Stimulated activated CD4-positive, alpha-beta T cell treated with anti-CD3 and anti-CD28 coated beads, TNF-alpha, amount 100 ng/mL, for 4 hours (primary cell): ENCODE measurements at regions not wholly inside any gene's neighbourhood (a gene's known extent, or its start where the extent isn't known, plus 50 kb on each side); places are given as distances from the start of the nearest gene placed in this dataset.
"Not testable (repeated sequence)": the region's sequence is repeated elsewhere in the genome, so short reads cannot be mapped to it uniquely, and the experiment has no call there.

Experiments used
- DNase-seq, 3 experiments: peaks; one replicate each; pipeline ENCODE4 v3.0.0-alpha.2; 2020; ENCODE audit warnings: low read depth in 3 of 3

DNA sequence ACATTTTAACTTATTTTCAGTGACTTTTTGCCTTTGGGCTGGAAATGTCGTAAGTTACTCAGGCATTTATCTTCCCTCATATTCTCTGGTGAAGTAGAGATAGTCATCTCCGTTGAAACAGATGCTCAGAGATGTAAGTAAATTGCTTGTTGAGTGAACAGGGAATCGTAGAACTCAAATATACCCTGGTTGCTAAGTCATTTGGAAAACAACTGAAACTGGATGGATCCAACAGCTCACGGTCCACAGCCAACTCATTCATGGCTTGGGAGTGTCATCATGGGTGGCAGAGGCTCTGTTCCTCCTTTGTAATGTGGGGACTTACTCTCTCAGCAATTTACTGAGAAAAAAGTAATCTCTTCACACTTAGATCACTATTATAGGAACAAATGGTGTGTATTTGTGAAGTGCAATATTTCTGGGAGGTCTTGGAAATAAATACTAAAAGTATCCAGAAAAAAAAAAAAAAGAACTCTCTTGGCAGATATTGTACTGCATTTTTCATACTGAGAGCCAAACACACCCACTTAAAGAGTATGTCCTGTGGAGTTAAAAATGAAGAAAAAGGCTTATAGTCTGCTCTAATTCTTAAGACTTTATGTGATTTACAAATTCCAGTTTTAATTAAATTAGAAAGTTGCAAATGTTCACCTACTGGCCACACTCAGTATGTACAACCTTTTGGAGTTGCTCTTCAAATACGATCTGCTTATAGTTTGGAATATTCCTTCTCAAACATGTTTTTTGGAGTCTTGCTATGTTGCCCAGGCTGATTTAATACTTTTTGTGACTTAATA, 107.4 kb downstream of the LEPR start:
- DNase-seq, result no peak

DNA sequence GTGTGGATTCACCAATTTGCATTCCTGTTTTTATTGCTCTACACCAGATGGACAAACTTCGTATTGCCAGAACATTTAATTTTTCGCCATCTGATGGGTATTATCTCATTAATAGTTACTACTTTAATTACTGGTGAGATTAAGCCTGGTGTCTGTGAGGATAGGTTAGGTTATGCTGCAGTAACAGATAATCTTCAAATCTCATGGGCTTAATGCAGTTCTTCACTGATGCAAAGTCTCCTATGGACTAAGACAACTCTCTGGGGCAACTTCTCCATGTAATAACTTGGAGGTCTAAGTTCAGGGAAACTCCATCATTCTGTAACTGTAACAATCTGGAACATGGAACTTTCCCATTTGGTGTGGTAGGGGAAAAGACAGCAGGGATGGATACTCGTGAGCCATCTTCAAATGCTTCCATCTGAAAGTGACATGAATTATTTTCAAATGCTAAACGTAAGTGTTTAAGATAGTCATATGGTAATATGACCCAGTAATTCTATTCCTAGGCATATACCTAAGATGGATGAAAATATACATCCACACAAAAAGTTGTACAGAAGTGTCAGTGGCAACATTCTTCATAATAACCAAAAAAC, 111.6 kb downstream of the LEPR start:
- no peak for DNase-seq

DNA sequence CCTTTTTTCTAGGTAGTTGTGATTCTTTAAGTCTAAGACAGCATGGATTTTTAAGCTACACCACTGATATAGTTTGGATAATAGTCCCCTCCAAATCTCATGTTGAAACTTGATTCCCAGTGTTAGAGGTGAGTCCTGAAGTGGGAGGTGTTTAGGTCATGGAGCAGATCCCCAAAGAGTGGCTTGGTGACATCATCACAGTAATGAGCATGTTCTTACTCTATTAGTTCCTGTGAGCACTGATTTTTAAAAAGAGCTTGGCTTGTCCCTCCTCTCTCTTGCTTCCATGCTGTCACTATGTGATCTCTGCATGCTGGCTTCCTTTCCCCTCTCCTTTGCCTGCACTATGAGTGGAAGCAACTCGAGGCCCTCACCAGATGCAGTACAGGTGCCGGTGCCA, 115.5 kb downstream of the LEPR start:
- no peak for DNase-seq

DNA sequence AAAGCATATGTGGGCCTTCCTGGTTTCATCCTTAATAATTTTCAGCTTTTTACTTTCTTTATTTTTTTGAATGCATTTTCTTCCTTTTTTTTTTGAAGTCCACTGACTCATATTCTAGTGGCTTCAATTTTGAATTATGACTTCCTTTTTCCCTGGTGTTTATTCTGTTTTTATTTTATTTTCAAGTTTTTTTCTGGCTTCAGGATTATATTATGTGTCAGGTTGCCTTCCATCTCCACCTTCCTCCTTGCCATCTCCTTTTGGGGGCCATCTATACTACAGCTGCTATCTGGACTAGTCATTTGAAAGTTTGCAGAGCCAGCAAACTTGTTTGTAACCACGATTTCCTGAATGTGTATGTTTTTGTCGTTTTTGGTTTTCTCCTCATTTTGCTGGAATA, 117.6 kb downstream of the LEPR start:
- DNase-seq, result no peak

DNA sequence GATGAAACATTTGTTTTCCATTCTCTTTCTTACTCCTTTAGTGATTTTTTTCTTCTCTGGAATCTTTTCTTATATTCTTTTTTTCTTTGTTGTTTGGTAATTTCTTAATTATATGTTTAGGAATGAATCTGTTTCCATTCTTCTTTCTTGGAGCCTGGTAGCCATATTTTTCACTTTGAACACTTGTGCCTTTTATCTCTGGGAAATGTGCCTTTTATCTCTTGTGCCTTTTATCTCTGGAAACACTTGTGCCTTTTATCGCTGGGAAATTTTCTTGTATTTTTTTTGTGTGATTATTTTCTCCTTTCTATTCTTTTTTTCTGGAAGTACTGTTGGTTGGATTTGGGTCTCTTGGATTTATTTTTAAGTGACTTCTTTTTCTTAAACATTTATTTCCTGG, 118.2 kb downstream of the LEPR start:
- no peak for DNase-seq

DNA sequence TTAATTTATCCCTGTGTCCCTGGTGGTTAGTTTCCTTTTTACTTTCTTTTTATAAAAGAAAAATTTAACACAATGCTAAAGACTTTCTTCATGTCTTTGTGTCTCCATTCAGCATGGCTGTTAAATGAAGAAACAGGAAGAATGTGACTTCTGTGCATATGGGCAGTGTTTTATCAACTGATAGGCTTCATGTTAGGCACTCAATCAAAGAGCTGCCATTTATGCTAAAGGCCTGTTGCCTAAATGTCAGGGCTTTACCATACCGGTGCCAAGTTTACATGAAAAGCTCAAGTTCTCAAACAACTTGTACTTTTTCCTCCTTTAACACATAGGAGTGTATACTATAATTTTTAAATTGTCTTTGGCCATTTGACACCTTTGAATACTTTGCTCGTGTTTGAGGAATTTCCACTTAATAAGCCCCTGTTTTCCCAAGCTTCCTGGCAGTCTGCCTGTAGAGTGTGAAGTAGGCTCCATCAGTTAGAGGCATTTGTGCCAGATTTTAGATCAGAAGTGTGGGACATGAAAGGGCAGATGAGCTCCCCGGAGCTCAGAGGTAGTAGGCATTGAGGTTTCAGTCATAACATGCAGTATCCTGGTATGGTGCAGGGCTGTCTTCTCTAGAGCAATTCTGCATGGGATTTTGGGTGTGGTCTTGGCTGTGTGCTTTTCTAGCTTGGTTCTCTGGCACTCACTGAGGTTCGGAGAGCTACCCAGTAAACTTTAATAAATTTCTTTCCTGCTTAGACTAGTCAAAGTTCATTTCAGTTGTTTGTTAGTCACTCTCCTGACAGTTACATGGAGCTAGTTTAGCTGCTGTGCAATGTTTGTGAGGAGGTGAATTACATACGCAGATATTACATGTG, 119.0 kb downstream of the LEPR start:
- no peak for DNase-seq

DNA sequence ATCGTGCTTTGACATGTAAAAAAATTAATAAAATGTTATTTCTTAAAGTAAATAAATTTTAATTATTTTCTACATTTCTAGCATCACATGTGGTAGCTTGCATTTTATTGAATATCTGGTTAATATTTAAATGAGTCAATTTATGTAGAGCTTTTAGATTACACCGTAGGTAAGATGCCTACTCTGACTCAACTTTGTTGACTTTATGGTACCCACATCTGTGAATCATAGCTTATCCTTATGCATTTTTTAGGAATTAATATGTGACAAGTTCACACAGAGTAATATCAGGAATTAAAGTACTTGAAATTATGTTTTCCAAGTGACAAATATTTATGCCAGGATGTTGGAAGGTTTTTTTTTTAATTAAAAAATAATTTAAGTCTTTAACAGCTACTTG, 120.7 kb downstream of the LEPR start:
- no peak for DNase-seq

DNA sequence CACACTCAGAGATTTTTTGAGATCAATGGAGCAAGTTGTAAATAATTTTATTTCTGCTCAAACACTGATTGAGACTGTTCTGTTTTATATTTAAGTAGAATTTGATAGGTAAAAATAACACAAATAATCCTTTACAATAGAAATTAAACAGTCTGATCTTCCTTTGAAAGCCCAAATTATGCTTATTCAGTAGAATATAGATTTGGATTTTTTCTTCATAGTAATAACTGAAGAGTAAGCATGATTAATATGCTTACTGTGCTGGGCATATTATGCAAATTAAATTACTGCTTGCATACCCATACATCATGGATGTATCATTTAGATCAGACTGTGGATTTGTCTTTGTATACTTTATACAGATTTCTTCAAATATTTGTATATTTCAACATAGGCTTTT, 121.4 kb downstream of the LEPR start:
- DNase-seq, result no peak

DNA sequence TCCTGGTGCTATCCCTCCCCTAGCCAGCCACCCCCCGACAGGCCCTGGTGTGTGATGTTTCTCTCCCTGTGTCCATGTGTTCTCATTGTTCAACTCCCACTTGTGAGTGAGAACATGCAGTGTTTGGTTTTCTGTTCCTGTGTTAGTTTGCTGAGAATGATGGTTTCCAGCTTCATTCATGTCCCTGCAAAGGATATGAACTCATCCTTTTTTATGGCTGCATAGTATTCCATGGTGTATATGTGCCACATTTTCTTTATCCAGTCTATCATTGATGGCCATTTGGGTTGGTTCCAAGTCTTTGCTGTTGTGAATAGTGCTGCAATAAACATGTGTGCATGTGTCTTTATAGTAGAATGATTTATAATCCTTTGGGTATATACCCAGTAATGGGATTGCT, 122.1 kb downstream of the LEPR start:
- DNase-seq, result not testable (repeated sequence)

DNA sequence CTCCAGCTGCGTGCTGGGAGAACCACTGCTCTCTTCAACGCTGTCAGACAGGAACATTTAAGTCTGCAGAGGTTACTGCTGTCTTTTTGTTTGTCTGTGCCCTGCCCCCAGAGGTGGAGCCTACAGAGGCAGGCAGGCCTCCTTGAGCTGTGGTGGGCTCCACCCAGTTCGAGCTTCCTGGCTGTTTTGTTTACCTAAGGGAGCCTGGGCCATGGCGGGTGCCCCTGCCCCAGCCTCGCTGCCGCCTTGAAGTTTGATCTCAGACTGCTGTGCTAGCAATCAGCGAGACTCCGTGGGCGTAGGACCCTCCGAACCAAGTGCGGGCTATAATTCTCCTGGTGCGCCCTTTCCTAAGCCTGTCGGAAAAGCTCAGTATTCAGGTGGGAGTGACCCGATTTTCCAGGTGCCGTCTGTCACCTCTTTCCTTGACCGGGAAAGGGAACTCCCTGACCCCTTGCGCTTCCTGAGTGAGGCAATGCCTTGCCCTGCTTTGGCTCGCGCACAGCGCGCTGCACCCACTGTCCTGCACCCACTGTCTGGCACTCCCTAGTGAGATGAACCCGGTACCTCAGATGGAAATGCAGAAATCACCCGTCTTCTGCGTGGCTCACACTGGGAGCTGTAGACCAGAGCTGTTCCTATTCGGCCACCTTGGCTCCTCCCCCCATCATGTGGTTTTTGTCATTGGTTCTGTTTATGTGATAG, 130.0 kb downstream of the LEPR start:
- DNase-seq, result not testable (repeated sequence)

DNA sequence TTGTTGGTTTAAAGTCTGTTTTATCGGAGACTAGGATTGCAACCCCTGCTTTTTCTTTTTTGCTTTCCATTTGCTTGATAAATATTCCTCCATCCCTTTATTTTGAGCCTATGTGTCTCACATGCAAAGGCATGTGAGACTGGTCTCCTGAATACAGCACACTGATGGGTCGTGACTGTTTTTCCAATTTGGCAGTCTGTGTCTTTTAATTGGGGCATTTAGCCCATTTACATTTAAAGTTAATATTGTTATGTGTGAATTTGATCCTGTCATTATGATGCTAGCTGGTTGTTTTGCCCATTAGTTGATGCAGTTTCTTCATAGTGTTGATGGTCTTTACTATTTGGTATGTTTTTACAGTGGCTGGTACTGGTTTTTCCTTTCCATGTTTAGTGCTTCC, 132.0 kb downstream of the LEPR start:
- not testable (repeated sequence) for DNase-seq

DNA sequence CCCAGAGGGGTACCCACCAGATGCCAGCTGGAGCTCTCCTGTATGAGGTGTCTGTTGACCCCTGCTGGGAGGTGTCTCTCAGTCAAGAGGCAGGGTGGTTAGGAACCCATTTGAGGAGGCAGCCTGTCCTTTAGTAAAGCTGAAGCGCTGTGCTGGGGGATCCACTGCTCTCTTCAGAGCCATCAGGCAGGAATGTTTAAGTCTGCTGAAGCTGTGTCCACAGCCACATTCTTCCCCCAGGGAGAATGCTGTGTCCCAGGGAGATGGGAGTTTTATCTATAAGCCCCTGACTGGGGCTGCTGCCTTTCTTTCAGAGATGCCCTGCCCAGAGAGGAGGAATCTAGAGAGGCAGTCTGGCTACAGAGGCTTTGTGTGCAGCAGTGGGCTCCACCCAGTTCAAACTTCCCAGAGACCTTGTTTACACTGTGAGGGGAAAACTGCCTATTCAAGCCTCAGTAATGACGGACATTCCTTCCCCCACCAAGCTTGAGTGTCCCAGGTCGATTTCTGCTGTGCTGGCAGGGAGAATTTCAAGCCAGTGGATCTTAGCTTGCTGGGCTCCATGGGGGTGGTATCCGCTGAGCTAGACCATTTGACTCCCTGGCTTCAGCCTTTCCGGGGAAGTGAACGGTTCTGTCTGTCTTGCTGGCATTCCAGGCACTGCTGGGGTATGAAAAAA, 133.8 kb downstream of the LEPR start:
- not testable (repeated sequence) for DNase-seq

DNA sequence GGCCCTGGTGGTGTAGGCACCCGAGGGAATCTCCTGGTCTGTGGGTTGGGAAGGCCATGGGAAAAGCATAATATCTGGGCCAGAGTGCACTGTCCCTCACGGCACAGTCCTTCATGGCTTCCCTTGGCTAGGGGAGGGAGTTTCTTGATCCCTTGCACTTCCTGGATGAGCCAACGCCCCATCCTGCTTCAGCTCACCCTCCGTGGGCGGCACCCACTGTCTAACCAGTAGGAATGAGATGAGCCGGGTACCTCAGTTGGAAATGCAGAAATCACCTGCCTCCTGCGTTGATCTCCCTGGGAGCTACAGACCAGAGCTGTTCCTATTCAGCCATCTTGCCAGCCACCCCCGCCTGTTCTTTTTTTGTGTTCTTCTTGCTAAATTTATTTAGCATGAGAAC, 134.4 kb downstream of the LEPR start:
- DNase-seq, result no peak

DNA sequence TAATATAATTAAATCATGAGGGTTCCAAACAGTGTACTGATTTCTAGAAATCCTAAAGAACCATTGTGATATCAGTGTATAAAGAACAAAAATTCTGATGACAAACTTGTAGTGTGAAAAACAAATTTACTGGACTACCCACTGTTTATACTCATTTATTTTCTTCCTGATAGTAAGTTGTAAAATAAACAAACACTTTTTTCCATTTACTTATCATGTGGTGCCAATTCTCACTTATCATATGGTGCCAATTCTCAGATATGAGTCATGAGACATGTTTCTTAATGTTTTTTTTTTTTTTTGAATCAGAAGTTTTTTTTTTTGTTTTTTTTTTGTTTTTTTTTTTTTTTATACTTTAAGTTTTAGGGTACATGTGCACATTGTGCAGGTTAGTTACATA, 137.7 kb downstream of the LEPR start:
- DNase-seq, result no peak

DNA sequence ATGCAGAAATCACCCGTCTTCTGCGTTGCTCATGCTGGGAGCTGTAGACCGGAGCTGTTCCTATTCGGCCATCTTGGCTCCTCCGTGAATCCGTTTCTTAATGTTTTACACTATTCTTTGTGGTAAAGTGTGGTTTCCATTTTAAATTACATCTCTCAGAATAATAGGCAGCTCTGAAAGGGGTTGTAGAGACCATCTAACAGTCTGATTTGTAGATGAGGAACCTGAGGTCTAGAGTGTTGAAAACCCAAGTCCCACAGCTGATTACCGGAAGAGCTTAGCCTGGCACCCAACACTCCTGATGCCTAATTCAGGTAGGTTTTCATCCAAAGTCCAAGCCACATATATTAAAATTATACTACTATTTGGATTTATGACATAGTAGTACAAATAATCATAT, 144.0 kb downstream of the LEPR start:
- DNase-seq, result no peak

DNA sequence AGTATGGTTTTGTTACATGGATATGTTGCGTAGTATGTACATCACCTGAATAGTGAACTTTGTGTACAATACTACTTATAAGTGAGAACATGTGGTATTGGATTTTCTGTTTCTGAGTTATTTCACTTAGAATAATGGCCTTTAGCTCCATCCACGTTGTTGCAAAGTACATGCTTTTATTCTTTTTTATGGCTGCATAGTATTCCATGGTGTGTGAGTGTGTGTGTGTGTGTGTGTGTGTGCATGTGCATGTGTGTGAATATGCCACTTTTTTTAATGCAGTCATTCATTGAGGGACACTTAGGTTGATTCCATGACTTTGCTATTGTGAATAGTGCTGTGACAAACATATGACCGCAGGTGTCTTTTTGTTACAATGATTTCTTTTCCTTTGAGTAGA, 147.8 kb downstream of the LEPR start:
- no peak for DNase-seq

DNA sequence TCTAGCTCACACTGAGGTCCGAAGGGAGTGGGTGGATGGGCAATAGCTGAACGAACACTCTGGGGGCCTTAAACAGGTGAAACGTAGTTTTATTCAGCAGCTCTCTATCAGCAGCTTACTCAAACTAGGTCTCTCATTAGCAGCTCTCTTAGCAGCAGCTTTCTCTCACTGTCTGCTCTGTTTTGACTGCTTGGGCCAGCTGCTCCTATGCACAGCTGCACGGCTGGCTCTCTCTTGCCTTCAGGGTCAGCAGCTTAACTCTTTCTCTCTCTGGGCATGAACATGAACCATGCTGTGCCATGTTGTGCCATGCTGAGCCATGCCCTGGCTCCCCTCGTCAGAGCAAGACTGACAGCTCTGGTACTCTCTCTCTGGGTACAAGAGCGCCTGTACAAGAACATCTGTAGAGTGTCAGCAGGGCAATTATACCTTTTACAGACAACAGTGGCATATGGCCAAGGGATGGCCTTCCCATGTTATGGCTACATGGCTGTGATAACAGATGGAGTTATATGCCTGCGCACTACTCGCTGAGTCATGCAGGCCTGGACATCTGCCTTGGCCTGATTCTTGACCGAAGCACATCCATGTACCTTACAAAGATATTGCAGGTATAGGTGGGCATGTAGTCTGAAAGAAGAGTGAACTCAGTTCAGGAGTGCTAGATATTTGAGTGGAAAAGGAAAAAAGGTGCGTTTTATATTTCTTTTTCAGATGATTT, 152.4 kb downstream of the LEPR start:
- DNase-seq, result no peak

DNA sequence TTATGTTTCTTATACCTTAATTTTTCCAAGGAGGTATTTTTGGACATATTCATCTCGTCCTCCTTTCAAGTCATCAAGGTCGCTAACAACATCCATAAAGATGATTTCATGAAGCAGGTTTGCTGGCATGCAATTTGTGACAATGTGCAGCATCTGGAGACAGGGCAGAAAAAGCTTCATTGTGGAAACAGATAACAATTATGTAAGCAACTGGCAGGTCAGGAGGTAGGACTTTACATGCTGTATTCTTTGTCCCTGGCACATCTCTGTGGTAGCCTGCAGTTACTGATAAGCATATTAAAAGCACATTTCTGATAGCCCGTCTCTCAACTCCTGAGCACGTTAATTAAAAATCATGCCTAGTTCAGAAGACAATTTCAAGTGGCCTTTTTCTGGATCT, 156.8 kb downstream of the LEPR start:
- no peak for DNase-seq

DNA sequence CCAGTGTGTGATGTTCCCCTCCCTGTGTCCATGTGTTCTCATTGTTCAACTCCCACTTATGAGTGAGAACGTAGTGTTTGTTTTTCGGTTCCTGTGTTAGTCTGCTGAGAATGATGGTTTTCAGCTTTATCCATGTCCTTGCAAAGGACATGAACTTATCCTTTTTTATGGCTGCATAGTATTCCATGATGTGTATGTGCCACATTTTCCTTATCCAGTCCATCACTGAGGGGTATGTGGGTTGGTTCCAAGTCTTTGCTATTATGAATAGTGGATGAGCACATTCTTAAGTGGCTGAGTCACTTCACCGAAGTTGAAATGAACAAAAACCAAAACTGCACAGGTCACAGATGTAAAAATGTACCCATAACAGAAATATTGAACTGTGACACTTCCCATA, 157.5 kb downstream of the LEPR start:
- not testable (repeated sequence) for DNase-seq

DNA sequence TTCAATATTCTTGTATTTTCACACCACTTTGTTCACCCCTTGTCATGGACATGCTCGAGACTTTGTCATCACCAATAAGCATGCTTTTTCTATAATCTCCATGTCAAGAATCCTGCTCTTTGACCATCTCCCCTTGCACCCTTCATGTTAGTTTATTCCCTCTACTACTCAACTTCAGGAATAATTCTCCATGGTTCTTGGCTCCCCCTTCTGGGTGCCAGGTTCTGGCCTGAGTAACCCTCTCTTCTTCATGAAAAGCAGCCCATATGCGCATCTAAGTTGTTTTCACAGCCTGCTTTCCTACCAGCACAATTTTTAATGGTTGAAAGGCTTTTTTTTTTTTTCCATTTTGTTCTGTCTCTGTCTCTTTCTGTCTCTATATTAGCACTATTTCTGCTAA, 160.7 kb downstream of the LEPR start:
- DNase-seq, result no peak

DNA sequence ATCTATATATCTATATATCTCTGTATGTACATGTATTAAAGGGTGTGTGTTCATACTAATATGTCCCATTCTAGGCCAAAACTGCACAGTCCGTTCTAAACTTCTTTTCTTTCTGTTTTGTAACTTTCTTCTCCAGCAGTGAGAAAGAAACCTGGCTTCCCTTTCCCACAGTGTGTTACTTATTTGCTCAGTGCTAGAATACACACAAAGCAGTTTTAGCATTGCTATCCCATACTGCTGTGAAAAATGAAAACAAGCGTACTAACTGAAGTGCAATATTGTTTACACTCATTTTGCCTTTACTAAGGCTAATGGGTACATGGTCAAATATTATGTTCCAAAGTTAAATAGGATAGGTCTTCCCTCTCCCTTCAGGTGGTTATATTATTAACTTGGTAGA, 163.9 kb downstream of the LEPR start:
- DNase-seq, result no peak
